ENCODE measurements at regions not wholly inside any gene's neighbourhood (a gene's known extent, or its start where the extent isn't known, plus 50 kb on each side); places are given as distances from the start of the nearest gene placed in this dataset.
"Not testable (repeated sequence)": the region's sequence is repeated elsewhere in the genome, so short reads cannot be mapped to it uniquely, and the experiment has no call there.

GRCh38 chr7:121560267-121560990 is 164.3 kb upstream of the FAM3C start:
- DNase-seq: no peak

GRCh38 chr7:121558288-121558687 is 162.2 kb upstream of the FAM3C start:
- DNase-seq: no peak

- DNase-seq: no peak
Observed at GRCh38 chr7:121557034-121557892, 161.2 kb upstream of the FAM3C start.

GRCh38 chr7:121555558-121555957 is 159.4 kb upstream of the FAM3C start:
- no peak for DNase-seq

GRCh38 chr7:121547544-121548092 is 151.5 kb upstream of the FAM3C start:
- DNase-seq: peak; percentile 72

GRCh38 chr7:121546632-121547543 is 150.8 kb upstream of the FAM3C start:
- no peak for DNase-seq

- DNase-seq: peak; percentile 44
Observed at GRCh38 chr7:121545418-121545817, 149.3 kb upstream of the FAM3C start.

- peak; percentile 88 for DNase-seq
Observed at GRCh38 chr7:121544726-121545125, 148.6 kb upstream of the FAM3C start.

- DNase-seq: no peak
Observed at GRCh38 chr7:121544238-121544637, 148.1 kb upstream of the FAM3C start.

- no peak for DNase-seq
Observed at GRCh38 chr7:121541457-121541856, 145.3 kb upstream of the FAM3C start.

- DNase-seq: no peak
Observed at GRCh38 chr7:121540138-121540537, 144.0 kb upstream of the FAM3C start.

- DNase-seq: no peak
Observed at GRCh38 chr7:121537031-121537430, 140.9 kb upstream of the FAM3C start.

- DNase-seq: no peak
Observed at GRCh38 chr7:121531175-121532070, 135.3 kb upstream of the FAM3C start.

- DNase-seq: peak; percentile 97
Observed at GRCh38 chr7:121530227-121531174, 134.4 kb upstream of the FAM3C start.

GRCh38 chr7:121529003-121529402 is 132.9 kb upstream of the FAM3C start:
- no peak for DNase-seq

- not testable (repeated sequence) for DNase-seq
Observed at GRCh38 chr7:121526210-121526609, 130.1 kb upstream of the FAM3C start.

GRCh38 chr7:121525155-121525819 is 129.2 kb upstream of the FAM3C start:
- DNase-seq: no peak

GRCh38 chr7:121521711-121522400 is 125.7 kb upstream of the FAM3C start:
- peak; percentile 51 for DNase-seq

GRCh38 chr7:121520911-121521310 is 124.8 kb upstream of the FAM3C start:
- no peak for DNase-seq

Data from activated CD4-positive, alpha-beta T cell treated with anti-CD3 and anti-CD28 coated beads, Interleukin-10, Interleukin-2, amounts not matched to agents 100 ng/mL and 50 ng/mL, durations not matched to agents 16 hours and 8 hours (primary cell).